Occipital lobe (tissue), 1 donor: ENCODE measurements at regions not wholly inside any gene's neighbourhood (a gene's known extent, or its start where the extent isn't known, plus 50 kb on each side); places are given as distances from the start of the nearest gene placed in this dataset.
"Not testable (repeated sequence)": the region's sequence is repeated elsewhere in the genome, so short reads cannot be mapped to it uniquely, and the experiment has no call there.

Experiments
- DNase-seq: peaks from one replicate; lab custom pipeline; 2025; lab: John Stamatoyannopoulos, UW

GRCh38 chr13:27327633-27328032, 57.0 kb downstream of the RASL11A start:
- DNase-seq, result no peak

DNA sequence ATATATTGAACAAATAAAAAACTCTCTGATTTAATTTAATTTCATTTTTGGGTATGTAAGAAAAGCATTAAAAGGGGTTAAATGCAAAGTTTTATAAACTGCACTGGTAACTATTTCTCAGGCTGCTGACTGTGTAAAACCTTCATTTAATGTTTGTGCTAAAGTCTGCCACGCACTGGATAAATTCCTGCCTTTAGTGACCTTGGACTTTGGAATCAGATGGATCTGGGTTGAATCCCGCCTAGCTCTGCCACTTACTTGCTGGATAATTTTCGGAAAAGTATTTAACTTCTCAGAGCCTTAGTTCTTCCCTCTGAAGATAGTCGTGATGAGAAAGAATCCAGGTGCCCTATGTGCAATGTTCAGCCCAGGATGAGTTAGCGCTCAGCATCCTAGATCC, 58.6 kb downstream of the RASL11A start:
- DNase-seq, result no peak

DNA sequence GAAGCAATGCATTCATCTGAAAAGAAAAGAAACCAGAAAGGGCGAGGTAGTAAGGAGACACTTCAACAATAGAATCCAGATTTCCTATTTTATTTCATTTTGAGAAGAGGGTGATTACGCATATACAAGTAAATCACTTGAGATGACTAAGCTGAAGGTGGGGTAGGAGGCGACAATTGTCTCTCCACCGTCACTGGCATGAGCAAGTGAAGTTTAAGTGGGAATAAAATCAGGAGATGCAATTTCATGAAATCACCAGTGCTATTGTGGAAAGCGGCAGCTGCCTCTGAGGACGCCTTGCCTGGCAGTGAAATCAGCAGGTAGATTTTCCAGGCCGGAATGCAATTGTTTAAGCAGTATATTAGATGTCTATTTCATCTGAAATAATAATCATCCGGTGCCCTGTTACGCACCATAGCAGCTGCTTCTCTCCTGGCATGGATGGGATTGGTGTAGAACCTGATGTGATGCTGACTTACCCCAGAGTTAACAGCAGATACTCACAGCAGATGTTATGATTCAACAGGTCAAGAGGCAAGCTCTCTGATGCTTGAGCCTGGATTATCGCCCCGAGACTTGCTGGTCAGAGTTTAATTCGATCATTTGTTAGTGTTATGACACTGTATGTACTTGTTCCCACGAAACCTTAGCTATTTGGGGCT, 64.3 kb downstream of the RASL11A start:
- no peak for DNase-seq

DNA sequence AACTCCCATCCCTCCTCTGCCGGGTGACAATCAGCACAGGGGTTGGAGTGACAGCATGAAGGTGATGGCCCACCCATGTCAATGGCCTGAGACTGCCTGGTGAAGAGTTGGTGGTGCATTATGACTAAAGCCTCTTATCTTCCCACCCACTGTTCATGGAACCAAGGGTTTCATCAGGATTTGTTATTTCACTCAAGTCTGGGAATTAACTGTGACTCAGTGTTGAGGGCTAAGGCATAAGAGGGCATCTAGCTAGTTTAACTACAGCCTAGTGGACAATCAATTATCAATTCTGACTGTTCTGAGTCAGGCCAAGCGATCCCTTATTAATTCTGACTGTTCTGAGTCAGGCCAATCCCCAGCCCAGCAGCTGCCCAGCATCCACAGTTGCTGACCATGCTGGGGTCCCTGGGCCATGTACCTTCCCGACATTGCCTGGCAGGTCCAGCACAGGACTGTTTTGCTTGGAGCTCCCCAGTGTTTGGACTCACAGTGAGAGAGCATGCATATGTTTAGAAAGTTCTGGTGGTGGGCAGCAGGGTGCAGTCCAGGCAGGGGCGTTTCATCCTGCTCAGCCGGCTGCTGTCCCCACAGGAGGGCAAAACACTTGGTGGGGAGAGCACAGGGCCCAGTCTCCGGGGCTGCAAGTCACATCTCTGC, 65.5 kb downstream of the RASL11A start:
- DNase-seq, result no peak

DNA sequence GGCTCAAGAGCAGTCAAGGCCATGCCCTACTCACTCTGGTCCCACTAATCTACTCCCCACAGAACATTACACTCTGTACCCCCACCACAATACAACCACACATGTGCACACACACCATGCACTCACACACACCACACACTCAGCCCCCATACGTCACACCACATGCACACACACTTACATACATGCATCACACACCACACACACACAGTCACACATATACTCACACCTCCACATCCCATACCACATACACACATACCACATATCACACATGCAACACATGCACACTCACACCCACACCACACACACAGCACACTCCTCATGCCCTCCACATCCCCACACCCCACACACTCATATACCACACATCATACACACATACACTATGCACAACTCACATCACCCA, 67.6 kb downstream of the RASL11A start:
- DNase-seq, result no peak

DNA sequence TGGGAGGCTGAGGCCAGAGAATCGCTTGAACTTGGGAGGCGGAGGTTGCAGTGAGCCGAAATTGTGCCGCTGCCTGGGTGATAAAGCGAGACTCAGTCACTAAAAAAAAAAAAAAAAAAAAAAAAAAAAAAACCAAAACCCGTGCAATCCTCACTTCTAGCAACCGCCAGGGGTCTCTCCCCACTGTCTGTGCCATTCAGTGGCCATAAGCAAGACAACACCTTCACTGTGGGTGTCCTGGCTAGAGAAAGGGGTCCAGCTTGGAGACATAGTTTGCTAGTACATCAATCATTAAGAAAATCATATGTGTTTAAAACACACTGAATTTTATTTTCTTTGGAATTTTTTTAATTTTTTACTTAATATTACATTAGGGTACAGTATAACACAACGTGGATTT, 68.2 kb downstream of the RASL11A start:
- no peak for DNase-seq

GRCh38 chr13:27339299-27339698, 68.7 kb downstream of the RASL11A start:
- no peak for DNase-seq

GRCh38 chr13:27341616-27342015, 71.0 kb downstream of the RASL11A start:
- DNase-seq, result no peak

DNA sequence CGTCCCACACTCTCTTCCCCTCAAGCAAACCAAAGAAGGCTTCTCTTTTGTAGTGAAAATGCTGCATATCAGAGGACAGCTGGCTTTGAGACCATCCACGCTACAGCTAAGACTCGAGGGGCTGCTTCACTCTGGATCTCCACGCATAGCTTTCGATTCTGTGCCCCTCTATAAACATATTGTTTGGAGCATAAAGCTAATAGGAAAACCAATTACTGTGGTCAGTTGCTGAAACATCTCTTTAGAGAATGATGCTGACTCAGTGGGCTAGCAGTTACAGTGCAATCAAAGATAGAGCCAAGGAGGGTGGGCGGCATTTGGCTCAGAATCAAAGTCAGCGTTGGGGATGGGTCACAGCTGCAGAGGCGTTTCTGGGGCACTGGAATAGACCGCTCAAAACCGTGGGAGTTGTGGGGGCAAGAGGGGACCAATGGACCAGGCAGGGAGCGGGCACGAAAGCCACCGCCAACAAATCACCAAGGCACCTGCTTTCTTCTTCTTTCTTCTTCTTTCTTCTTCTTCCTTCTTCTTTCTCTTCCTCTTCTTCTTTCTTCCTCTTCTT, 76.7 kb downstream of the RASL11A start:
- DNase-seq, result no peak

DNA sequence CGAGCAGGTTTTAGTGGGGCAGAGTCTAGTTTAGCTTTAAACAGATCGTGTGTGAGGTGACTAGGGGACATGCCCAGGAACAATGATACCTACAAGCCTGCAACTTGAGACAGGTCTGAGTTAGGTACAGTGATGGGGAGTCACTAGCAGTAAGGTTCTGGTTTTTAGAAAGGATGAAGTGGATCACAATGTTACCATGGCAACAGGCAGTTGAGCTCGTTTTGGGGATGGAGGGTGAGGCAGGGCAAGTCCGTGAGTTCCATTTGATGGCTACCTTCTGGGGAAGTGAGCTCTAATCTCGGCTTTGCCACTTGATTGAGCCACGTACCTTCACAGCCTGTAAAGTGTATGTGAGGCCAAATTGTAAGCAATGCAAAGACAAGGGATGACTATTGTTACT, 76.0 kb upstream of the GTF3A start:
- DNase-seq, result no peak

DNA sequence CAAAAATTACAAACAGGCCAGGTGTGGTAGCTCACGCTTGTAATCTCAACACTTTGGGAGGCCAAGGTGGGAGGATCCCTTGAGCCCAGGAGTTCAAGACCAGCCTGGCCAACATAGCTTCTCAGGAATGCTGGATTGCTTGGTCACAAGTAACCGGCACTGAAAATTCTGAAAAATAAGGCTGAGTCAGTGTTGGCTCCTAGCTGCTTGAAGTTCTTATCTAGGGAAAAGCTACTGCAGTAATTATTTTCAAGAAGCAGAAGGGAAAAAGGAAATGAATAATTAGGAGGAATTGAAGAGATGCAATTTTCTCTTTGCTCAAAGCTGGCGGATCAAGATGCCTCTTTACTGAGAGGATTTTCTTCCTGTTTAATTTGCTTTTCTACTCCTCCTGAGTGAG, 75.0 kb upstream of the GTF3A start:
- DNase-seq, result no peak

GRCh38 chr13:27350825-27351224, 73.6 kb upstream of the GTF3A start:
- DNase-seq, result not testable (repeated sequence)

- no peak for DNase-seq
Measured at GRCh38 chr13:27352698-27353097, 71.7 kb upstream of the GTF3A start.

- no peak for DNase-seq
Measured at GRCh38 chr13:27353166-27353583, 71.2 kb upstream of the GTF3A start.

DNA sequence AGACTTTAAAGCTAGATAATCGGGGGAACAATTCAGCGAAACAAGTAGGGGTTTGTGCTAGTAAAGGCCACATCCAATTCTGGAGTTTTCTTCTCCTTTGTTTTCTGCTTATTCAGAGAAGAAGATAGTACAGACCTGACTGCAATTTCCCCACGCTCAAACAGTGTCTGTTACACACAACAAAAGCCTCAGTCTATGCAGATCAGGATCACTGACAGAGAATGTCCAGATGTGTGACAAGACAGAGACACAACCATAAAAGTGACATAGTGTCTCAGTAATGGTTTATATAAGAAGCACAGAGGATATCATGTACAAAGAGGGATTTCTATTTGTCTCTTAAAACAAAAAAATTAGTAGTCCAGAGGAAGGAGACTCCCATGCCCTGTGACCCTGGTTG, 70.7 kb upstream of the GTF3A start:
- no peak for DNase-seq

- DNase-seq, result no peak
Measured at GRCh38 chr13:27354379-27354778, 70.0 kb upstream of the GTF3A start.

DNA sequence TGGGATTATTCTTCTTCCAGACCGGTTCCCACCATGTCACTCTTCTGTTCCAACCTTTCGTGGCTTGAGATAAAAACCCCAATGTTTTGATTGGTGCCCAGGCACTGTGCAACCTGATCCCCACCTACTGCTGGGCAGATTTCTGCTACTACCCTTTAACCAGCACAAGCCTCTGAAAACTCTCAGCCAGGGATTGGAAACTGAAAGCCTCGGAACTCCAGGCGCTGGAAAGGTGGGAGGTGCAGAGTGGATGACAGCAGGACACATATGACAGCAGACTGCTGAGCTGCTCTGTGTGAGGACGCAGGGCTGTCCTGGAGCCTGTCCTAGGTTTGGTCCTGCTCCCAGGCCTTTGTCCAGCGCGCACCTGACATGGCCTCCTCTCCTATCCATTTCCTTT, 68.5 kb upstream of the GTF3A start:
- DNase-seq, result no peak

DNA sequence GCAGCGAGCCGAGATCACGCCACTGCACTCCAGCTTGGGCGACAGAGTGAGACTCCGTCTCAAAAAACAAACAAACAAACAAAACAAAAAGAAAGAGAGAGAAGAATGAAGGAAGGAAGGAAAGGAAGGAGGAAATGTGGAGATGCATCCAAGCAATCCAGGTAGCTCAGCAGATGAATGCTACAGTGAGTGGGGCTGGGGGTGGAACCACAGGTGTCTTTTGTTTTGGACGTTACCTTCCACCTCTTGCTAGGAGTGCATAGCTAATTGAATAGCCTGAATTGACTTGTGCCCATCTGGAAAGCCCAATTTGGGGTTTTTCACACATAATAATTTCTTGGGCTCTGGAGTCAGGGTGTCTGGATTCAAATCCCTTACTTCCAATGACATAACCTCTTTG, 66.0 kb upstream of the GTF3A start:
- DNase-seq, result no peak

DNA sequence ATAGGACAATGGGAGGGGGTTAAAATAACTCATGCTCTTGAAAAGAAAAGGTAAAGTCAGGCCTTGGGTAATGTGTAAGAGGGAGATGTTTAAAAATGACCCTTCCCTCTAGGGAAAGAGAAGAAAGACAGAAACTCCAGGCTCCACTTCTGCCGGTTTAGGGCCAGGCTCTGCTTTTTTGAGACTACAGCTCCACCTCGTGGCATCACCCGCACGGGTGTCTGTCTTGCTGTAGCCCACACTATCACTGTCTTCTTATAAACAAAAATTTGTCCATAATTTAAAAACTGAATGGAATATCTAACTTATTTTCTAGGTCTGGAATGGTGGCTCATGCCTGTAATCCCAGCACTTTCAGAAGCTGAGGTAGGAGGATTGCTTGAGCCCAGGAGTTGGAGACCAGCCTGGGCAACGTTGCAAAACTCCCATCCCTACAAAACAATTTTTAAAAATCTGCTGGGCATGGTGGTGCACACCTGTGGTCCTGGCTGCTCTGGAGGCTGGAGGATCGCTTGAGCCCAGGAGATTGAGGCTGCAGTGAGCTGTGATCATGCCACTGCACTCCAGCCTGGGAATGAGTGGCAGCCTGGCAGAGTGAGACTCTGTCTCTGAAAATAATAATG, 65.1 kb upstream of the GTF3A start:
- DNase-seq, result peak; percentile 52

DNA sequence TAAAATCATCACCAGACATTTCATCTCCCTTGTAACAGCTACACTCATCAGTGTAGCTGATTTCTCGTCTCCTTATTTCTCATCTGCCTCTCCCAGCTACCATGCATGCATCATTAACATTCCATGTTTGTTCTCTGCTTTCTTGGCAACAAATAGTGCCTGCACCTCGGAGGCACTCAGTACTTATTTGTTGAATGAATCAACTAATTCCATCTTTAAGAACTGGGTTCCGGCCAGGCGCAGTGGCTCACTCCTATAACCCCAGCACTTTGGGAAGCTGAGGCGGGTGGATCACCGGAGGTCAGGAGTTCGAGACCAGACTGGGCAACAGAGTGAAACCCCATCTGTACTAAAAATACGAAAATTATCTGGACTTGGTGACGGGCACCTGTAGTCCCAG, 63.9 kb upstream of the GTF3A start:
- DNase-seq, result no peak

- peak; percentile 52 for DNase-seq
Measured at GRCh38 chr13:27362064-27362751, 62.2 kb upstream of the GTF3A start.

GRCh38 chr13:27363637-27364036, 60.8 kb upstream of the GTF3A start:
- DNase-seq, result not testable (repeated sequence)
